Lung (tissue), 11 donors: ENCODE measurements at regions not wholly inside any gene's neighbourhood (a gene's known extent, or its start where the extent isn't known, plus 50 kb on each side); places are given as distances from the start of the nearest gene placed in this dataset.
A peak's percentile ranks its signal among the peaks of the same experiment; 100 is the strongest.

Experiments
- ATAC-seq: fragments of 200-7000 bp; cut with Tn5 transposase; one replicate; pipeline ENCODE4 v1.9.1; 2020; ENCODE audit warnings: moderate number of reproducible peaks; ENCODE audit not compliant: insufficient read depth, low FRiP score
- DNase-seq, 3 donors: peaks; one replicate each; pipeline ENCODE4 v3.0.0-alpha.2; 2013 to 2017
- H3K27ac ChIP-seq, 2 donors: one replicate each; pipeline ENCODE4 v1.5.1; 2013; ENCODE audit warnings: mild to moderate bottlenecking in 2 of 2, moderate library complexity in 2 of 2, control low read depth in 1 of 2, inconsistent platforms in 1 of 2, low read depth in 1 of 2, low read length in 1 of 2
- H3K27me3 ChIP-seq, 3 donors: one replicate each; pipeline ENCODE4 v1.5.1; 2013; ENCODE audit warnings: low read length in 2 of 3; ENCODE audit not compliant: control insufficient read depth in 3 of 3, insufficient read depth in 3 of 3
- H3K36me3 ChIP-seq, 4 donors: one replicate each; pipeline ENCODE4 v1.5.1; 2013; ENCODE audit warnings: low read length in 4 of 4, mild to moderate bottlenecking in 1 of 4, moderate library complexity in 1 of 4; ENCODE audit not compliant: control insufficient read depth in 4 of 4, insufficient read depth in 4 of 4
- H3K4me1 ChIP-seq, 5 donors: one replicate each; pipeline ENCODE4 v1.5.1; 2013; ENCODE audit warnings: low read length in 5 of 5, mild to moderate bottlenecking in 2 of 5, moderate library complexity in 1 of 5; ENCODE audit not compliant: control insufficient read depth in 5 of 5, insufficient read depth in 5 of 5
- H3K4me3 ChIP-seq: one replicate; pipeline ENCODE4 v1.5.1; 2013; ENCODE audit warnings: mild to moderate bottlenecking, control low read depth, moderate library complexity
- H3K9ac ChIP-seq, 2 donors: one replicate each; pipeline ENCODE4 v1.5.1; 2013; ENCODE audit warnings: low read length in 2 of 2, control low read depth in 1 of 2; ENCODE audit not compliant: insufficient read depth in 1 of 2
- H3K9me3 ChIP-seq, 4 donors: one replicate each; pipeline ENCODE4 v1.5.1; 2013; ENCODE audit warnings: low read length in 3 of 4, mild to moderate bottlenecking in 1 of 4, moderate library complexity in 1 of 4; ENCODE audit not compliant: control insufficient read depth in 4 of 4, insufficient read depth in 3 of 4
- WGBS, 2 donors: extraction: QIAGEN DNeasy Blood & Tissue Kit; methylation state at CpG; one replicate each; pipeline ENCODE4 v1.1.7; 2013; 5-methylcytosine and 5-hydroxymethylcytosine counted together
- TF ChIP-seq, protein P1 (sequence below): IDR thresholded peaks from 2 replicates; pipeline ENCODE4 v1.5.1; 2012; ENCODE audit warnings: mild to moderate bottlenecking; ENCODE audit errors: control extremely low read depth, extremely low read depth
- donor health status: control.
- donor health status: control.
- donor health status: Bipolar disorder and iron deficiency.
- donor health status: healthy.
- donor health status: DM: yes; HTN: yes; CAD: no.

DNA sequence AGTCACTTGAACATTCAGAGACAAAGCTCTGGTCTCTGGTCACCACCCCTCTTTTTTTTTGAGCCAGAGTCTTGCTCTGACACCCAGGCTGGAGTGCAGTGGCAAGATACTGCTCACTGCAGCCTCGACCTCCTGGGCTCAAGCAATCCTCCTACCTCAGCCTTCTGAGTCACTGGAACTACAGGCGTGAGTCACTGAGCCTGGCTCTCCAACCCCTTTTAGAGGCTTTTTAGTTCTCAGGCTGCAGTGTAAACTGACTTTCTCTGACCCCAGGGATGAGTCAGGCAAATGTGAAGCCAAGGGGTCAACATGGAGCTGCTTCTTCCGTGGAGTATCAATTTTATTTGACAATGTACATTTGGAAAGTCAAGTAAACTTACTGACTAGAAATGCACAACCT, 229.2 kb downstream of the PTTG2 start:
- no peak for ATAC-seq
- H3K4me3 ChIP-seq: no peak overlapping the region
- H3K36me3 ChIP-seq: no peaks in the 10 kb centered on the region
- no peaks in the 10 kb centered on the region for H3K9me3 ChIP-seq
- H3K9ac ChIP-seq: no peak overlapping the region
- H3K4me1 ChIP-seq: peaks cover 0 to 8% (median 2%) of the 10 kb centered on the region in 5 donors
- no peak for DNase-seq
- 74 to 86% methylated on average over 3 of the region's 3 CpGs for WGBS, 2 donors
- H3K27ac ChIP-seq: peak overlapping the region in 1 of 2 donors; percentile 92
- TF ChIP-seq, protein P1, sequence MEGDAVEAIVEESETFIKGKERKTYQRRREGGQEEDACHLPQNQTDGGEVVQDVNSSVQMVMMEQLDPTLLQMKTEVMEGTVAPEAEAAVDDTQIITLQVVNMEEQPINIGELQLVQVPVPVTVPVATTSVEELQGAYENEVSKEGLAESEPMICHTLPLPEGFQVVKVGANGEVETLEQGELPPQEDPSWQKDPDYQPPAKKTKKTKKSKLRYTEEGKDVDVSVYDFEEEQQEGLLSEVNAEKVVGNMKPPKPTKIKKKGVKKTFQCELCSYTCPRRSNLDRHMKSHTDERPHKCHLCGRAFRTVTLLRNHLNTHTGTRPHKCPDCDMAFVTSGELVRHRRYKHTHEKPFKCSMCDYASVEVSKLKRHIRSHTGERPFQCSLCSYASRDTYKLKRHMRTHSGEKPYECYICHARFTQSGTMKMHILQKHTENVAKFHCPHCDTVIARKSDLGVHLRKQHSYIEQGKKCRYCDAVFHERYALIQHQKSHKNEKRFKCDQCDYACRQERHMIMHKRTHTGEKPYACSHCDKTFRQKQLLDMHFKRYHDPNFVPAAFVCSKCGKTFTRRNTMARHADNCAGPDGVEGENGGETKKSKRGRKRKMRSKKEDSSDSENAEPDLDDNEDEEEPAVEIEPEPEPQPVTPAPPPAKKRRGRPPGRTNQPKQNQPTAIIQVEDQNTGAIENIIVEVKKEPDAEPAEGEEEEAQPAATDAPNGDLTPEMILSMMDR: no peak
- H3K27me3 ChIP-seq: no peaks in the 10 kb centered on the region

DNA sequence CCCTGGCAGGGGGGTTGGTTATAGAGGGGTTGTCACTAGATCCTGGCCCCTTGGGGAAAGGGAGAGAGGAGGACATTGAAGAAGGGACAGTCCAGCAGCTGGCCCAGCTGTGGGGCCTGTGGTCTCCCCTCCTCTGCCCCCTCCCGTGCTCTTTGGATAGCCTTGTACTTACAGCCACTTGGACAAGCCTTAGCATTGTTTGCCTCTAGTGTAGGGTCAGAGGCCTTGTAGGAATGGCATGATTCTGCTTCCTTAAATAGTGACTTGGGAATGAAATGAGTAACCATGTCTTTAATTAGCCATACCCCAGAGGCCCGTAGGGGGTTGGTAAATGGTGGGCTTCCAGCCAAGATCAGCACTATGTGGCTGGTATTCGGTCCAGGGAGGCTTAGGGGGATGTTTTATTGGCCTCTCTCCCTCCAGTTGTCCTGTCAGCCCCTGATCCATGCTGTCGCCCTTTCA, 230.6 kb downstream of the PTTG2 start:
- TF ChIP-seq, protein P1: no peak
- Histone ChIP-seq H3K36me3 (no peaks in the 10 kb centered on the region), H3K4me1 (peaks cover 0 to 8% (median 2%) of the 10 kb centered on the region in 5 donors), H3K4me3 (no peak overlapping the region), H3K27ac (peak overlapping the region in 1 of 2 donors; percentile 92), H3K9ac (no peak overlapping the region), H3K9me3 (peaks cover 0 to 2% (median under 1%) of the 10 kb centered on the region in 4 donors), H3K27me3 (no peaks in the 10 kb centered on the region)
- WGBS, 2 donors: 43 to 63% methylated on average over 4 of the region's 4 CpGs
- DNase-seq (peak; percentile 57 to 65 (median 59)), ATAC-seq (peak; percentile 16)

DNA sequence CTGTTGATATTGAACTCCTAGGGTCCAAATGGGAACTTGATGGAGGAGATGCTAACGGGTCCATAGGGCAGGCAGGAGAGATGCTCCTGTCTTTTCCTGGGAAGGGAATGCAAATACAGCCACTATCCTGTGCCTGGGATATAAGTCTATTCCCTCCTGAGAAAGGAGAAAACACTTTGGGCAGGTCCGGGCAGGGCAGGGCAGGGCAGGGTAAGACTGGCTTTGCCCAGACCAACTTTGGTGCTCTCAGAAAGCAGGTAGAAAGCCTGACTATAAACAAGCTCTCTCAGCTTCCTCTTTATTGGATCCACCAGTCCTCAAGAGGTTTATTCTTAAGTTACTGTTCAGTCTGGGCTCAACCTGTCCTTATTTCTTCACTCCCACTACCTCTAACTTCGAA, 232.3 kb downstream of the PTTG2 start:
- TF ChIP-seq, protein P1: no peak
- Histone ChIP-seq H3K36me3 (no peaks in the 10 kb centered on the region), H3K9ac (no peak overlapping the region), H3K27ac (no peak overlapping the region), H3K9me3 (peaks cover 0 to 4% (median under 1%) of the 10 kb centered on the region in 4 donors), H3K4me3 (no peak overlapping the region), H3K4me1 (peaks cover 0 to 8% (median 2%) of the 10 kb centered on the region in 5 donors), H3K27me3 (no peaks in the 10 kb centered on the region)
- 85 to 93% methylated on average over 3 of the region's 3 CpGs for WGBS, 2 donors
- no peak for ATAC-seq
- no peak for DNase-seq
